ENCODE measurements at regions not wholly inside any gene's neighbourhood (a gene's known extent, or its start where the extent isn't known, plus 50 kb on each side); places are given as distances from the start of the nearest gene placed in this dataset.
"Not testable (repeated sequence)": the region's sequence is repeated elsewhere in the genome, so short reads cannot be mapped to it uniquely, and the experiment has no call there.

GRCh38 chr2:186384226-186384625 is 101.8 kb upstream of the ZC3H15 start:
- no peak overlapping the region for H3K9ac ChIP-seq (ENCODE audit: low read length)
- H3K27ac ChIP-seq (ENCODE audit: low read depth, low read length), result no peak overlapping the region
- no peaks in the 10 kb centered on the region for H3K36me3 ChIP-seq (ENCODE audit: control insufficient read depth, insufficient read depth, low read length)
- H3K4me1 ChIP-seq (ENCODE audit: control insufficient read depth, insufficient read depth, low read length), result no peaks in the 10 kb centered on the region
- no peak overlapping the region for H3K4me3 ChIP-seq (ENCODE audit: low read length)
- no peaks in the 10 kb centered on the region for H3K27me3 ChIP-seq (ENCODE audit: control insufficient read depth, insufficient read depth, low read length)

- H3K27me3 ChIP-seq (ENCODE audit: control insufficient read depth, insufficient read depth, low read length); H3K27ac ChIP-seq (ENCODE audit: low read depth, low read length); H3K4me1 ChIP-seq (ENCODE audit: control insufficient read depth, insufficient read depth, low read length); H3K9ac ChIP-seq (ENCODE audit: low read length); H3K36me3 ChIP-seq (ENCODE audit: control insufficient read depth, insufficient read depth, low read length); H3K4me3 ChIP-seq (ENCODE audit: low read length): not testable (repeated sequence)
Measured at GRCh38 chr2:186385638-186386201, 100.3 kb upstream of the ZC3H15 start.

- Histone ChIP-seq H3K27me3 (ENCODE audit: control insufficient read depth, insufficient read depth, low read length) (no peaks in the 10 kb centered on the region), H3K27ac (ENCODE audit: low read depth, low read length) (no peak overlapping the region), H3K4me1 (ENCODE audit: control insufficient read depth, insufficient read depth, low read length) (no peaks in the 10 kb centered on the region), H3K4me3 (ENCODE audit: low read length) (no peak overlapping the region), H3K36me3 (ENCODE audit: control insufficient read depth, insufficient read depth, low read length) (no peaks in the 10 kb centered on the region), H3K9ac (ENCODE audit: low read length) (no peak overlapping the region)
Measured at GRCh38 chr2:186399082-186399644, 86.9 kb upstream of the ZC3H15 start.

GRCh38 chr2:186405842-186406241 is 80.2 kb upstream of the ZC3H15 start:
- H3K4me3 ChIP-seq (ENCODE audit: low read length), result no peak overlapping the region
- no peak overlapping the region for H3K27ac ChIP-seq (ENCODE audit: low read depth, low read length)
- no peak overlapping the region for H3K9ac ChIP-seq (ENCODE audit: low read length)
- H3K36me3 ChIP-seq (ENCODE audit: control insufficient read depth, insufficient read depth, low read length), result no peaks in the 10 kb centered on the region
- no peaks in the 10 kb centered on the region for H3K4me1 ChIP-seq (ENCODE audit: control insufficient read depth, insufficient read depth, low read length)
- H3K27me3 ChIP-seq (ENCODE audit: control insufficient read depth, insufficient read depth, low read length), result no peaks in the 10 kb centered on the region

DNA sequence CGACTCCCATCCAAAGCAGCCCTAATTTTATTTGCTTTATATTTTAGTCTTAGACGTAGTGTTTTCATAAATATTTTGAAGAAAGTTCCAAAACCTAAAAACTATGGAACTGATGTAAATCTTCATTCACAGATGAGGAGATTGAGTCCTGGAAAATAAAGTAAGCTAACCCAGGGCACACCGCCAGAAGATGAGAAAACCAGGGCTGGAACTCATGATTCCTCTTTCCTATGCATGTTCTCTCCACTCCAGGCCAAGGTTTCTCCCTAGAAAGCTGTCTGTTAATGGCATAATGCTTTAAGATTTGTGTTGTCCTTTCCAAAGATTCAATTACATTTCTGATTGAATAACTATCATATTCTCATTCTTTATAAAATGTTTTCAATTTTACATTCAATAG is 78.4 kb upstream of the ZC3H15 start:
- Histone ChIP-seq H3K27me3 (ENCODE audit: control insufficient read depth, insufficient read depth, low read length) (no peaks in the 10 kb centered on the region), H3K27ac (ENCODE audit: low read depth, low read length) (no peak overlapping the region), H3K9ac (ENCODE audit: low read length) (no peak overlapping the region), H3K36me3 (ENCODE audit: control insufficient read depth, insufficient read depth, low read length) (no peaks in the 10 kb centered on the region), H3K4me3 (ENCODE audit: low read length) (no peak overlapping the region), H3K4me1 (ENCODE audit: control insufficient read depth, insufficient read depth, low read length) (no peaks in the 10 kb centered on the region)

- no peak overlapping the region for H3K4me3 ChIP-seq (ENCODE audit: low read length)
- H3K27me3 ChIP-seq (ENCODE audit: control insufficient read depth, insufficient read depth, low read length), result no peaks in the 10 kb centered on the region
- no peak overlapping the region for H3K27ac ChIP-seq (ENCODE audit: low read depth, low read length)
- no peak overlapping the region for H3K9ac ChIP-seq (ENCODE audit: low read length)
- H3K36me3 ChIP-seq (ENCODE audit: control insufficient read depth, insufficient read depth, low read length), result no peaks in the 10 kb centered on the region
- H3K4me1 ChIP-seq (ENCODE audit: control insufficient read depth, insufficient read depth, low read length), result no peaks in the 10 kb centered on the region
Measured at GRCh38 chr2:186410802-186411201, 75.3 kb upstream of the ZC3H15 start.

DNA sequence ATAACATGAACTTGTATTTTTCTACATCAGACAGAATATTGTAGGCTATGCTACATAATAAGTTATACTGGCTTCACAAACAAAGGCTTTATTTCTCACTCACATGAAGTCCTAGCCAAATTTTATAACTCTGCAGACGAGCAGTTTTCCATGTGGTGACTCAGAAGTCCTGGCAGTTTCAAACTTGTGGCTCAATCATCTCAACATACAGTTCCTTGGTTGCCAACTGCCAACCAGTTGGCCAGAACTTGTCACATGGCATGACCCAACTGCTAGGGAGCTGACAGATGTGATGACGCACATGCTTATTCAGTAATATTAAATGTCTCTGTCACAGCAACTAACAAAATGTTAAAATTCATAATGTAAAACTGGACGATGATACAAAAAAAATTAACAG is 63.8 kb upstream of the ZC3H15 start:
- Histone ChIP-seq H3K4me3 (ENCODE audit: low read length) (no peak overlapping the region), H3K9ac (ENCODE audit: low read length) (no peak overlapping the region), H3K4me1 (ENCODE audit: control insufficient read depth, insufficient read depth, low read length) (no peaks in the 10 kb centered on the region), H3K27me3 (ENCODE audit: control insufficient read depth, insufficient read depth, low read length) (no peaks in the 10 kb centered on the region), H3K27ac (ENCODE audit: low read depth, low read length) (no peak overlapping the region), H3K36me3 (ENCODE audit: control insufficient read depth, insufficient read depth, low read length) (no peaks in the 10 kb centered on the region)

- Histone ChIP-seq H3K4me3 (ENCODE audit: low read length) (no peak overlapping the region), H3K27me3 (ENCODE audit: control insufficient read depth, insufficient read depth, low read length) (no peaks in the 10 kb centered on the region), H3K36me3 (ENCODE audit: control insufficient read depth, insufficient read depth, low read length) (no peaks in the 10 kb centered on the region), H3K9ac (ENCODE audit: low read length) (no peak overlapping the region), H3K4me1 (ENCODE audit: control insufficient read depth, insufficient read depth, low read length) (no peaks in the 10 kb centered on the region), H3K27ac (ENCODE audit: low read depth, low read length) (no peak overlapping the region)
Measured at GRCh38 chr2:186423481-186423880, 62.6 kb upstream of the ZC3H15 start.

DNA sequence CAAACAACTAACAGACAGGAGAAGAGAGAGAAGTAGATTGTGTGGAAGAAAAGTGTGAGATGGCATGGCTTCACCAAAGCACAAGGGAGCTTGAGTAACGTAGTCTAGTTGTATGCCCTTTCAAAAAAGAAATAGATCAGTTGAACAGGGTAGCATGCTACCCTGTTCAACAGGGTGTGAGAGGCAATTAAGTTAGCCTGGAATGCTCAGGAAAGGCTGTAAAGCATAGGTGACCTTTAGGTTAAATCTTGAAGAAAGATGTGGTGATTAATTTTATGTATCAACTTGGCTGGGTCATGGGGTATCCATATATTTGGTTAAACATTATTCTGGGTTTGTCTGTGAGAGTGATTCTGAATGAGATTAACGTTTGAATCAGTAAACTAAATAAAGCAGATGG is 61.8 kb upstream of the ZC3H15 start:
- Histone ChIP-seq H3K4me3 (ENCODE audit: low read length) (no peak overlapping the region), H3K27ac (ENCODE audit: low read depth, low read length) (no peak overlapping the region), H3K9ac (ENCODE audit: low read length) (no peak overlapping the region), H3K4me1 (ENCODE audit: control insufficient read depth, insufficient read depth, low read length) (no peaks in the 10 kb centered on the region), H3K36me3 (ENCODE audit: control insufficient read depth, insufficient read depth, low read length) (no peaks in the 10 kb centered on the region), H3K27me3 (ENCODE audit: control insufficient read depth, insufficient read depth, low read length) (no peaks in the 10 kb centered on the region)

DNA sequence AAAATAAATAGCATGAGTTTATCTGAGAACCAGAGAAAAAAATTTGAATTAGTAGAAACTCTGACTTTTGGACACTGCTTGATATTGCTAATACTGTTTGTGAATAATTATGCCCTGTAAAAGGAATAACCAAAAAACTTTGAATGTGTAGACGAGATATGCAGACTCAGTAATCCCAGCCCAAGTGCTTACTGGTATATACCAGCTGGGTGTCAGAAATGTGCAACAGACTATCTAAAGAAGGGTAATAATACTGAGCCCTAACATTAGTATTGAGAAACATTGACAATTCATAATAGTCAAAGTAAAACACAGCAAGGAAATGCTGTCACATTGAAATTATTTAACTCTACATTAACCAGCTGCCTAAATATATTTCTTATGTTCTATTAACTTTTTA is 60.5 kb upstream of the ZC3H15 start:
- Histone ChIP-seq H3K4me3 (ENCODE audit: low read length) (no peak overlapping the region), H3K27me3 (ENCODE audit: control insufficient read depth, insufficient read depth, low read length) (no peaks in the 10 kb centered on the region), H3K27ac (ENCODE audit: low read depth, low read length) (no peak overlapping the region), H3K36me3 (ENCODE audit: control insufficient read depth, insufficient read depth, low read length) (no peaks in the 10 kb centered on the region), H3K4me1 (ENCODE audit: control insufficient read depth, insufficient read depth, low read length) (no peaks in the 10 kb centered on the region), H3K9ac (ENCODE audit: low read length) (no peak overlapping the region)

DNA sequence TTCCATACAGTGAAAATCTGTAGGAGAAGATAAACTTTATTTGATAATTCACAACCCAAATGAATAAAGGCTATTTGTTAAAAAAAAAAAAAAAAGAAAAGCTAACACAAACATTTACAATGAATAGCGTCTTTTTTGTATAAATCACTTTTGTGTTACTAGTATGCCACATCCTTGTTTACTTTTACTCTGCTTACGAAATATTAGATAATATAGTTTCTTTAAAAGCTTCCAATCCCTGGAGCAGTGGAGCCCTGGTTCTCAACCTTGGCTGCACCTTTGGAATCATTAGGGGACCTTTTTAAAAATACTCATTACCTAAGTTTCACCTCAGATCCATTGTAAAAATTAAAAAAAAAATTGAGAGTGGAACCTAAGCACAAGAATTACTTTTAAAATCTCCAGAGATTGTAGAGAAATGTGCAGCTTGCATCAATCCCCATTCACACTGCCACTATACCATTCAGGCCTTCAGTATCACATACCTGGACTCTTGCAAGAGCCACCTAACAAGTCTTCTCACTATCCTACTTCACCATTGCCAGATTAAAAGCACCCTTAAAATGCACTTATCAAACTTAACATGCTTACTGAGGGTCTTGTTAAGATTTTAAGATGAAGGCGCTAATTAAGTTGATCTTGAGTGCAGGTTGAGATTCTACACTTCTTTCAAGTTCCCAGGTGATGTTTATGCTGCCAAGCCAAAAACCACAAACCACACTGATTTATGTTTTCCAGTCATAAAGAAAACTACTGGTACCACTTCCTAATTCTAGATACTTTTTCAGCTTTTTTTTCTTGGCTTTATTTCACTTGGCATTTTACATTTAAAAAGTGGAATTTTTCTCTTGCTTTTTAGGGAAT is 59.7 kb upstream of the ZC3H15 start:
- Histone ChIP-seq H3K36me3 (ENCODE audit: control insufficient read depth, insufficient read depth, low read length) (no peaks in the 10 kb centered on the region), H3K4me3 (ENCODE audit: low read length) (no peak overlapping the region), H3K9ac (ENCODE audit: low read length) (no peak overlapping the region), H3K27me3 (ENCODE audit: control insufficient read depth, insufficient read depth, low read length) (no peaks in the 10 kb centered on the region), H3K4me1 (ENCODE audit: control insufficient read depth, insufficient read depth, low read length) (no peaks in the 10 kb centered on the region), H3K27ac (ENCODE audit: low read depth, low read length) (no peak overlapping the region)

DNA sequence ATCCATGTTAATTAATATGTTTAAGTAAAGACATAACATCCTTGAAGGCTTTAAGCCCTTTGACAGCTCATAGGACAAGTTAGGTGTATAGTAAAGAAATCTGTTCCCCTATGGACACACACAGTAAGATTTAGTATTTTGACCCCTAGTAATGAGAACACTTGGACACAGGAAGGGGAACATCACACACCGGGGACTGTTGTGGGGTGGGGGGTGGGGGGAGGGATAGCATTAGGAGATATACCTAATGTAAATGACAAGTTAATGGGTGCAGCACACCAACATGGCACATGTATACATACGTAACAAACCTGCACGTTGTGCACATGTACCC is 59.1 kb upstream of the ZC3H15 start:
- H3K4me1 ChIP-seq (ENCODE audit: control insufficient read depth, insufficient read depth, low read length); H3K4me3 ChIP-seq (ENCODE audit: low read length); H3K36me3 ChIP-seq (ENCODE audit: control insufficient read depth, insufficient read depth, low read length); H3K27me3 ChIP-seq (ENCODE audit: control insufficient read depth, insufficient read depth, low read length); H3K9ac ChIP-seq (ENCODE audit: low read length); H3K27ac ChIP-seq (ENCODE audit: low read depth, low read length): not testable (repeated sequence)

DNA sequence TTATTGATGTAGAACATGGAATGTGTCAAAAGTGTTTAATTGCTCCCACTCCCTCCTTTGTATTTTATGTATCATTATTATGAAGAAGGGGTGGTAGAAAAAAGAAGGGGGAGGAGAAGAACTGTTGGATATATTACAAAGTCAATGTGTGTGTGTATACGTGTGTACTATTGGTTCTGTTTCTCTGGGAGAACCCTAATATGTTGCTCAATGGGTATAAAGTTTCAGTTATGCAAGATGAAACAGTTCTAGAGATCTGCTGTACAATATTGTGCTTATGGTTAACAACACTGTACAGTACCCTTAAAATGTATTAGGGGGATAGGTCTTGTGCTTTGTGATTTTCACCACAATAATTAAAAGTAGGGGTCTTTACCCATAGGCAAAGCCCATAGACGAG is 58.1 kb upstream of the ZC3H15 start:
- Histone ChIP-seq H3K27me3 (ENCODE audit: control insufficient read depth, insufficient read depth, low read length) (no peaks in the 10 kb centered on the region), H3K36me3 (ENCODE audit: control insufficient read depth, insufficient read depth, low read length) (no peaks in the 10 kb centered on the region), H3K4me1 (ENCODE audit: control insufficient read depth, insufficient read depth, low read length) (no peaks in the 10 kb centered on the region), H3K27ac (ENCODE audit: low read depth, low read length) (no peak overlapping the region), H3K4me3 (ENCODE audit: low read length) (no peak overlapping the region), H3K9ac (ENCODE audit: low read length) (no peak overlapping the region)

All from rectal smooth muscle tissue (tissue), 1 donor.